ENCODE measurements at regions not wholly inside any gene's neighbourhood (a gene's known extent, or its start where the extent isn't known, plus 50 kb on each side); places are given as distances from the start of the nearest gene placed in this dataset.

DNA sequence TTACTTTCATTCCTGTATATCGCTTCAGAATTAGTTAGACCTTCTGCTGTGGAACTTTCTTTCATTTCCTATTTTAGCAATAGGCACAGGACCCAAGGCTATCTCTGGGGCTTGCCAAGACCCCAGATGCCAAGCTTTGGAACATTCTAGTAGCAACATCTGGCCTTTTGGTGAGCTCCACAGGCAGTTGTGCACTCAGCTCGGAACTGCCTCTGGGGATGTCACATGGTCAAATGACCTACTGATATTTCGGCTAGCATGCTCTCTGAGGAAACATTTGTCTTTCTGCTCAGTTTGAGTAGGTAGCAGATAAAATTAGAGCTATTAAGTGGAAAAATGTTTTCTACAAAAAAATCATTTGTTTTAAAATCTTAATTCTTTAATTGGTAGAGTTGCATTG lies 76.6 kb upstream of the ITGA4 start:
- DNase-seq (ENCODE audit: low read depth in 2 of 2): no peak

DNA sequence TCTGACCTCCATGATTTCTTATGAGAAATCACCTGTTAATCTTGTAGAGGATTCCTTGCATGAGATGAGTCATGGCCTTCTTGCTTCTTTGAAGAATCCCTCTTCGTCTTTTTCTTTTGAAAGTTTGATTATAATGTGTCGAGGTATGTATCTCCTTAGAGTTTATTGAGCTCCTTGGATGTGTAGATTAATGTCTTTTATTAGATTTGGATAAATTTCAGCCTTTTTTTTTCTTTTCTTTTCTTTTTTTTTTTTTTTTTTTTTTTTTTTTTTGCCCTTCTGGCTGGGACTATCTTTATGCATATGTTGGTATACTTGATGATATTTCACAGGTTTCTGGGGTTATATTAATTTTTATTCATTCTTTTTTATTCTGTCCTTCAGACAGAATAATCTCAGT lies 72.3 kb upstream of the ITGA4 start:
- no peak for DNase-seq (ENCODE audit: low read depth in 2 of 2)

DNA sequence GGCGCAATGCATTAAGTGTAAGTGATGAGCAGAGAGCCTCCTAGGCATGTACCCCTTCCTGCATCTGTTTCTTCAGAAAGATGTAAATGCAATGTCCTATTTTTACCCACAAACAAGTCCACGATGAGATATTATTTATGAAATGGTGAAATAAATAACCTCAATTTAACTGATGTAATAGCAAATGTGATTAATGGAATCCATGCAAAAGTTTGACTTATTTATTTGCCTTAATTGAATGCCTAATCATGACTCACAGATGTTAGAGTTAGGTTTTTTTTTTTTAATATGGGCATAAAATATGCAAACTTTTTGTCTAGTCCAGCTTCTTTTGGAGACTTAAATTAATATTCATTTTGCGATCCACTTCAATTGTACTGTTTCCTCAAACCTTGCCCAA lies 67.7 kb upstream of the ITGA4 start:
- no peak for DNase-seq (ENCODE audit: low read depth in 2 of 2)

DNA sequence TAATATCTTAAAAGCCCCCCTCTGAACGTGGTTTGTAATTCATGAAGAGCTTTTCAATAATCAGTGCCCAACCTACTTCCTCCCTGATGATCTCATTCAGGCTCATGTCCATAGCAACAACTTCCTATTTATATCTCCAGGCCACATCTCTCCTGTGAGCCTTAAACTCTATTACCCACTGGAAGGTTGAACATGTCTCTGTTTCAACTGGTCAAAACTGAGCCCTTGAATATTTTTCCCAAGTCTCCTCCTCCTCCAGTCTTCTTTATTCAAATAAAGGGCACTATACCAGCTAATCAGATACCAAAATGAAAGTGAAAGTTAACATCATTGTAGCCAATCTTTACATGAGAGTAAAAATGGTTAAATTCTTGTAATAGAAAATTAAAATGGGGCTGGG lies 63.7 kb upstream of the ITGA4 start:
- no peak for DNase-seq (ENCODE audit: low read depth in 2 of 2)

DNA sequence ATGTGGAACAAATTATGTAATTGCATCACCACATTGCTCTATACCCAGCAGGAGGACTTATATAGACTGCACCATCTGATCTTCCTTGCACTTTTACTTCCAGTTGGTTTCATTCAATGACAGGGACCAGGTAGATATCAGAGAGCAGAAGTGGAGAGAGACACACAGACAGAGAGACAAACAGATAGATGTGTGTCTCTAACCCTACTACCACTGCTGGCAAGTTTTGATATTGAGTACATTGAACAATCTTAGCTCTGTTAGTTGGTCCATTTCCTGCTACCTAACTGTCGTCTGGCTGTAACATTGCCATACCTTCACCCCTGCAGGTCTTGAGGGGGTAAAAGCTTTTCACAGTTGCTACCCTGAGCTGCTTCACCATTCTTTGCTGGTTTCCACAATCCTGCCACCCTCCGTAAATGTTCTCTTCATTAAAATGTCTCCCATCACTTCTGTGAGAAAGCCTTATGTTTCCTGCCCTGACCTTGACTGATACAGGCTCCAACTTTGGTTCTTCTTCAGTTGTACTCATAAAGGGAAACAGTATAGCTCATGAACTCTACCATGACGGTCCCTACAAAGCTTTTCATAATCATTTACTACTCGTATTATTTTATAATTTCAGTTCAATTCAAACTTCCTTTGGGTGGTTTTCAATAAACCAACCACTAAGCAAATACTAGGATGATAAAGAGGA lies 62.3 kb upstream of the ITGA4 start:
- DNase-seq (ENCODE audit: low read depth in 2 of 2): no peak

DNA sequence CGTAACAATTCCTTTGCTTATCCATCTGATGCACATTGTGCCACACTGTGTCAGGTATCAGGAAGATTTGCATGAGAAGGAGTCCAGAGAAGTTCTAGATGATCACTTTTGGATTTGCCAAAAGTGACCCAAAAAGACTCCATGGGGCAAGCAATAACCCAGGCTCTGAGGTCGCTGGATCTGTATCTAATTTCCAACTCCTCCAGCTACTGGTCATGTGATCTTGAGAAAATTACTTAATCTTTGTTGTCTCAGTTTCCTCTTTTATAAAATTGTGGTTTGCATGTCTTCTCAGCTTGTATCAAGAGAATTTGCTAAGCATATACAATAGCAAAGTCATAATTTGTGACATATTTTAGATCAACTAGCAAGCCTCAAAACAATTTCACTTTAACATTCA lies 61.3 kb upstream of the ITGA4 start:
- DNase-seq (ENCODE audit: low read depth in 2 of 2): no peak

DNA sequence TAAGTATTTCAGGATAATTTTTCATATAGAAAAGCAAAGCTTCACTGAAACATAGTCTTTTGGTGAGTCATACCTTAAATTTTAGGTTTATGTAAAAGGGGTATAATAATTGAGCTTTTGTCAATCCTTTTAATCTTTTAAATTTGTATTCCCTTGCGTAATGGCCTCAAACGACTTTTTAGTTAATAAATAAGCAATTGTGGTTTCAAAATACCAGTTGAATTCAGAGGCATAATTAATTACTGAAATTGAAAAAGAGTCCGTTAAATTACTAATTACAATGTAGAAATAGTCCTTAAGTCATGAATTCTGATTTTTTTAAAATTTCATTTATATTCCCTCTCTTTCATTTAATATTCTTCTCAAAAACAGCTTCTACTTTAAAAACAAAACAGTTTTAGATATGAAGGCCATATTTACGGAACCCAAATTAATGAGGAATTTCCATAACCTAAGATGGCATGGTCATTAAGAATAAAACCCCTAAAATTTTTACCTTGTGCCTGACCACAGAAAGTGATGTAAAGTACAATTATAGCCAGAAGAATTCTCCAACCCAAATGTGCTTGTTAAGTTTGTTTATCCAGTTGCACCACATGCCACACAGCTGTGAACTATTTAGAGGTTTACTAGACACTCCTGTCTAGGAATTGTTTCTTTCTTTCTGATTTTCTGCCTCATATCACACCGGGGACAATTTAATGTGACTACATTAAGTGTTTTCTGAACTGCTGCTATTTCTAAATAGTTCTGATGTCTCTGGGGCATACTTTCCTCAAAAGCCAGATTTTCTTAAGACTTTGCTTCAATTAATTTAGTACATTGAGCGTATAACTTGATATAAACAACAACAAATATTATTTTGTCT lies 60.7 kb upstream of the ITGA4 start:
- no peak for DNase-seq (ENCODE audit: low read depth in 2 of 2)

DNA sequence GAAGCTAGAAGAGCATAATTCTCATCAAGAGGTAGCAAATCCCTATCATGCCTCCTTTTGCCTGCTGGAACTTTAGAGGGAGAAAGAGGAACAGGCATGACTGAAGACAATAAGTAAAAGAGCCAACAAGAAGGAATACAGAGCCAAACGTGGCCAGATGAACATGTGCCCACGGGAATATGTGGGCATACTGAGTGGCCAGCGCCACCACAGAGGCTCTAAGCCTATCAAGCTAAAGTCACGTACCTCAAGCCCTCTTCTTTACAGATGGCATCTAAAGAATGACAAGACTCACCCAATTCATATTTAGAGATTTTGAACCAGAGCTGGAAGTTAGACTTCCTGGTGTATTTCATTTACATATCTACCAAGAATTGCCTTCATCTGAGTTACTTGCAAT lies 59.9 kb upstream of the ITGA4 start:
- DNase-seq (ENCODE audit: low read depth in 2 of 2): no peak

DNA sequence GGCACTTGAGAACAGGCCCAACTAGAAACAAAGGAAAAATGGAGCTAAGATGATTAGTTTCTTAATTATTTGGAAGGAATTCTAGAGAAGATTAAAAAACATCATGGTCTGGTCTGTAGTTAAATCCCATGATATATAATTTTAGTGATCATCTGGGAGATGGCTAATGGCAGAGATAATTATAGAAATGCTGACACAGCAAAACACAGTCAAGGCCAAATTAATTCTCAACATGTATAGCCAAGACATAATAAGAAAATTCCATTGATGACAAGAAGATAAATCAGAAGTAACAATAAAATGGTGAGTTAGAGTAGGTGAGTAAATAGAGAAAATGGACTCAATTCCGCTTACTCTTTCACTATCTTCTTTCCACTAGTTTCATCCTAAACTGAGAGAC lies 59.2 kb upstream of the ITGA4 start:
- DNase-seq (ENCODE audit: low read depth in 2 of 2): no peak

DNA sequence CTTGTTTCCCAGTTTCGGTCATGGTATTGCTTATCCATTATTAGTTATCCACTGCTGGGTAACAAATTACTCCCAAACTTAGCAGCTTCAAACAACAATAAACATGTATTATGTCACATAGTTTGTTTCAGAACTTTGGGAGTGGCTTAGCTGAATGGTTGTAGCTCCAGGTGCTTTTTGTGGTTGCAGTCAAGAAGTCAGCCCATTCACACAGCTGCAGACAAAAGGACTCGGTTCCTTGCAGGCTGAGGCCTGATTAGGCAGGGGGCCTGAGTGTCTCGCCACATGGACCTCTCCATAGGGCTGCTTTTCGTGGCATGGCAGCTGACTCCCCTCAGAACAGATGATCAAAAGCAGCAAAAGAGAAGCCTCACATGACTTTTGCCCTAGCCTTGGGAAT lies 58.2 kb upstream of the ITGA4 start:
- no peak for DNase-seq (ENCODE audit: low read depth in 2 of 2)

DNA sequence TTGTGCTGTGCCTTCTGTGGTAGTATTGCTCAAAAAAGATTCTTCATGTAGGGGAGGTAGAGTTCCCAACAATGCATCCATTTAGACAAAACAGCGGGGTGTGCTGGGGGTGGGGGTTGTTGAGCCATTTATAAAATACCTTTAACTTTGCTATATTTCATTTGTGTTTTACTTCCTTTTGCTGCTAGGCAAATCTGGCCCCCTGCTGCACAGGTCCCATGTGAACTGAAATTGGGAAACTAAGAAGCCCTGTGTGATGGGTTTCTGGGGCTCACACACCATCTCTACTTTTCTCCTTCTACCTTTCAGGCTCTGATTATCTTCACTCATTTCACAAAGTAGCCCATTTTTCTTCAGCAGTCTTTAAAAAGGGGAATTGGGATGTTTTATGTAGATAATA lies 52.7 kb upstream of the ITGA4 start:
- DNase-seq (ENCODE audit: low read depth in 2 of 2): no peak

DNA sequence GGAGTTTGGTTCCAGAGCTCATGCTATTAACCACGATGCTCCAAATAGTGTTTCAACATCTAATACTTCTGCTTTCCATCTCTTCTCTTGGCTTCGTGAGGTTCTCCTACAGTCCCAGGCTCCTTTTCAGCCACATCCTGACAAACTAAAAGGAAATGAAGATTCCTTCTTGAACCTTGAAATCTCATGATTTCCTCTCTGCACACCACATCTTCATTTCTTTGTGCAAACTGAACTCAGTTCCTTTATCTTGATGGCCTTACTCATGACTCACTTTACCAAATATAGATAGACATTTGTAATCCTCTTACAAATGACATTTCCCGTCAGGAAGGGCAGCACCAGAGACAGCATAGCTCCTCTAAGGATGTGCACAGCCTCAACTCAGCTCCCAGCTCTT lies 50.0 kb upstream of the ITGA4 start:
- no peak for DNase-seq (ENCODE audit: low read depth in 2 of 2)
